ENCODE measurements at regions not wholly inside any gene's neighbourhood (a gene's known extent, or its start where the extent isn't known, plus 50 kb on each side); places are given as distances from the start of the nearest gene placed in this dataset.

GRCh38 chr6:14187406-14187805 is 69.8 kb downstream of the CD83 start:
- H3K36me3 ChIP-seq (ENCODE audit: low read depth, missing control alignments), result no peaks in the 10 kb centered on the region
- no peak overlapping the region for H3K4me3 ChIP-seq
- DNase-seq, result no peak
- TF ChIP-seq, protein P1, sequence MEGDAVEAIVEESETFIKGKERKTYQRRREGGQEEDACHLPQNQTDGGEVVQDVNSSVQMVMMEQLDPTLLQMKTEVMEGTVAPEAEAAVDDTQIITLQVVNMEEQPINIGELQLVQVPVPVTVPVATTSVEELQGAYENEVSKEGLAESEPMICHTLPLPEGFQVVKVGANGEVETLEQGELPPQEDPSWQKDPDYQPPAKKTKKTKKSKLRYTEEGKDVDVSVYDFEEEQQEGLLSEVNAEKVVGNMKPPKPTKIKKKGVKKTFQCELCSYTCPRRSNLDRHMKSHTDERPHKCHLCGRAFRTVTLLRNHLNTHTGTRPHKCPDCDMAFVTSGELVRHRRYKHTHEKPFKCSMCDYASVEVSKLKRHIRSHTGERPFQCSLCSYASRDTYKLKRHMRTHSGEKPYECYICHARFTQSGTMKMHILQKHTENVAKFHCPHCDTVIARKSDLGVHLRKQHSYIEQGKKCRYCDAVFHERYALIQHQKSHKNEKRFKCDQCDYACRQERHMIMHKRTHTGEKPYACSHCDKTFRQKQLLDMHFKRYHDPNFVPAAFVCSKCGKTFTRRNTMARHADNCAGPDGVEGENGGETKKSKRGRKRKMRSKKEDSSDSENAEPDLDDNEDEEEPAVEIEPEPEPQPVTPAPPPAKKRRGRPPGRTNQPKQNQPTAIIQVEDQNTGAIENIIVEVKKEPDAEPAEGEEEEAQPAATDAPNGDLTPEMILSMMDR (IDR thresholded peaks at IDR 0.05), result no peak
- no peak for TF ChIP-seq POLR2A (IDR thresholded peaks at IDR 0.05)
- no peaks in the 10 kb centered on the region for H3K4me1 ChIP-seq
- 89 to 94% methylated on average over 3 of the region's 3 CpGs for WGBS, 2 donors
- intact Hi-C loops (cut with DNase I; ENCODE audit: low total_unique reads), result no loop called here
- H3K27me3 ChIP-seq, result no peaks in the 10 kb centered on the region
- no peak overlapping the region for H3K27ac ChIP-seq
- no peaks in the 10 kb centered on the region for H3K9me3 ChIP-seq

GRCh38 chr6:14189074-14189473 is 71.5 kb downstream of the CD83 start:
- H3K27me3 ChIP-seq, result no peaks in the 10 kb centered on the region
- DNase-seq, result no peak
- TF ChIP-seq, protein P1 (IDR thresholded peaks at IDR 0.05), result no peak
- TF ChIP-seq POLR2A (IDR thresholded peaks at IDR 0.05), result no peak
- no peaks in the 10 kb centered on the region for H3K36me3 ChIP-seq (ENCODE audit: low read depth, missing control alignments)
- 92 to 98% methylated on average over 2 of the region's 2 CpGs for WGBS, 2 donors
- no peaks in the 10 kb centered on the region for H3K4me1 ChIP-seq
- no peak overlapping the region for H3K4me3 ChIP-seq
- H3K9me3 ChIP-seq, result no peaks in the 10 kb centered on the region
- no peak overlapping the region for H3K27ac ChIP-seq
- intact Hi-C loops (cut with DNase I; ENCODE audit: low total_unique reads), result no loop called here

DNA sequence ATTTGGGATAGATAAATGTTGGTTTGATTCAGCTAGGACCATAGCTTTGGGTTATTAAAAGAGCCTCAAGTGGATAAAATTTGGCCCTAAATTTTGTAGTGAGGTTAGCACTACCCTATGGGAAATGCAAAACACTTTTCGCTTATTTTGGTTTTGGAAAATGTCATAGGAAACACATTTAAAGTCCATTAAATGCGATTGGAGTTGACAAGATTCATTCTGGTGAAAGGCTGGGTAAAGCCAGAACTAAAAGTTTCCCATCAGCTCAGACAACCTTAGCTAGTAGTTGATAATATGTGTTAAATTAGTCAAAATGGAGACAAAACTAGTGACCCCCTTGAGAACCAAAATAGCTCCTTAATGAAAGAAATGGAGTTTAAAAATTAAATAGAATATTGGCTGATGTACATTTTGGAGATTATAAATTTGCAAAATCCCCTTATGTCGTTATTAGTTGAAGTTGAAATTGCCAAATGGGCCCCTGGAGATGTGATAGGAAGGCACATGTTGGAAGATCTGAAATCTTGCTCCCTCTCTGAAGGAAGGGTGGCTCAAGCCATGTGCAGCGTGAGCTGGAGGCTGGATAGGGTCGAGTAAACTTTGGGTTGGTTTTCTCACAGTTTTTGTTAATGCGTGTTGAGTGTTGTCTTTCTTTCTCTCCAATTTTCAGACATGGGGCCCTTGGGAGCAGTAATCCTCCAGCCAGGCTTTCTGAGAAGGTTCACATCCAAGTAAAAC is 72.8 kb downstream of the CD83 start:
- H3K36me3 ChIP-seq (ENCODE audit: low read depth, missing control alignments), result no peaks in the 10 kb centered on the region
- WGBS, 2 donors, result 73 to 75% methylated on average over 6 of the region's 6 CpGs
- H3K27me3 ChIP-seq, result no peaks in the 10 kb centered on the region
- no peaks in the 10 kb centered on the region for H3K4me1 ChIP-seq
- intact Hi-C loops (cut with DNase I; ENCODE audit: low total_unique reads), result no loop called here
- no peak for DNase-seq
- H3K27ac ChIP-seq, result no peak overlapping the region
- TF ChIP-seq, protein P1 (IDR thresholded peaks at IDR 0.05), result no peak
- TF ChIP-seq POLR2A (IDR thresholded peaks at IDR 0.05), result no peak
- H3K4me3 ChIP-seq, result no peak overlapping the region
- H3K9me3 ChIP-seq, result no peaks in the 10 kb centered on the region

DNA sequence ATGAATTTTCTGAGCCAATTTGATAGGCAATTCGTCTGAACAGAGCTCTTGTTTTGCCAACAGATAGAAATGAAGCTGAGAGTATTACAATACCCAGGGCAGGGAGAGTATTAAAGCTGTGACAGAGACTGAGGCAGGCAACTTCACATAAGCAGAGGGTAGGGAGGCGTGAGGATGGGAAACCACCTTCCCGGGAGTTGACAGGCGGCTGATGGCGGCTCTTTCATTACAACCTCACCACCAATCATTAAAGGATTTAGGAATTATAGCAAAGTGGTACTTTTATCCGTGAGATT is 73.3 kb downstream of the CD83 start:
- Histone ChIP-seq H3K4me1 (no peaks in the 10 kb centered on the region), H3K9me3 (no peaks in the 10 kb centered on the region), H3K27ac (no peak overlapping the region), H3K4me3 (no peak overlapping the region), H3K36me3 (ENCODE audit: low read depth, missing control alignments) (no peaks in the 10 kb centered on the region), H3K27me3 (no peaks in the 10 kb centered on the region)
- no peak for DNase-seq
- WGBS, 2 donors, result 85 to 86% methylated on average over 6 of the region's 6 CpGs
- TF ChIP-seq, protein P1 (IDR thresholded peaks at IDR 0.05), result no peak
- no peak for TF ChIP-seq POLR2A (IDR thresholded peaks at IDR 0.05)
- intact Hi-C loops (cut with DNase I; ENCODE audit: low total_unique reads), result no loop called here

DNA sequence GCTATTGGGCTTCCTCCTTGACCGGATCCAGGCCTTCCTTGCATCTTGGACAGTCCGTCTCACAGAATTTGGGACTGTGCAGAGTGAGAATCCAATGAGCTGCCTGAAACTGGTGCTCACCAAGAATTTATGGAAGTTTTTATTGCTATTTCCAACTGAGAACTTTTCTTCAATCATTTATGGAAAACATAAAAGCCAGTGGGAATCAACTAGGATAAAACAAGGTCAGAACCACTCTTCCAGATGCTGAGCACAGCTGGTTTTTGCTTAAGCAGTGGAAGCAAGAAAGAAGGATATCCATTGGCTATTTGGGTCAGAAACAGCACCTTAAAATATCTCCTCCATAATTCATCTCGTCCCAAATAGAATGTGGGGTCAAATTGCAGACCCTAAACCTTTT is 74.2 kb downstream of the CD83 start:
- no peak for DNase-seq
- Histone ChIP-seq H3K36me3 (ENCODE audit: low read depth, missing control alignments) (no peaks in the 10 kb centered on the region), H3K9me3 (no peaks in the 10 kb centered on the region), H3K4me3 (no peak overlapping the region), H3K27ac (no peak overlapping the region), H3K27me3 (no peaks in the 10 kb centered on the region), H3K4me1 (no peaks in the 10 kb centered on the region)
- WGBS, 2 donors, result 79 to 85% methylated on average over 3 of the region's 3 CpGs
- TF ChIP-seq, protein P1 (IDR thresholded peaks at IDR 0.05), result no peak
- no peak for TF ChIP-seq POLR2A (IDR thresholded peaks at IDR 0.05)
- intact Hi-C loops (cut with DNase I; ENCODE audit: low total_unique reads), result no loop called here
